DND-41 (cell line): ENCODE measurements at regions not wholly inside any gene's neighbourhood (a gene's known extent, or its start where the extent isn't known, plus 50 kb on each side); places are given as distances from the start of the nearest gene placed in this dataset.

Experiments used
- EZH2 ChIP-seq: IDR thresholded peaks from 3 replicates; pipeline ENCODE4 v1.6.1; 2012; ENCODE audit warnings: borderline replicate concordance, low read depth, mild to moderate bottlenecking, moderate library complexity, low read length, inconsistent platforms; ENCODE audit not compliant: severe bottlenecking
- TF ChIP-seq, protein P1 (sequence below): IDR thresholded peaks from 2 replicates; pipeline ENCODE4 v1.5.1; 2012; ENCODE audit warnings: borderline replicate concordance, low read length, moderate library complexity, mild to moderate bottlenecking; ENCODE audit not compliant: poor library complexity, severe bottlenecking; ENCODE audit errors: extremely low read depth

DNA sequence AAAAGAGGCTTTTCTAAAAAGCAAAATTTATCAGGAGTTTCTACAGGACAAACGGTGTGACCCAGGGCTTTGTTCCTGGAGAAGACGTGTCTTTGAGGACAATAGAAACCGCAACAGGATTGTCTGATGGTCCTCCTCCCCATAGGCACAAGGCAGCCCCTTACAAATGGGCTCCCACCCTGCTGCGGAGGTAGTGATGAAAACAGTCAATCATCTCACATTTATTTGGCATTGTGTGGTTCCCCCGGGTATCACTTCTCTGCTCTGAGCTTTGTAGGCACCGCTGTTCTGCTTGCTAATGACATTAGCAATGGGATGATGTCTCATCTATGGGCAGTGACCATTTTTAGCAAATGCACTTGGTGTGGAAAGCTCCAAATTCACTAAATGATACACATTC lies 155.5 kb upstream of the TMPO start:
- TF ChIP-seq, protein P1, sequence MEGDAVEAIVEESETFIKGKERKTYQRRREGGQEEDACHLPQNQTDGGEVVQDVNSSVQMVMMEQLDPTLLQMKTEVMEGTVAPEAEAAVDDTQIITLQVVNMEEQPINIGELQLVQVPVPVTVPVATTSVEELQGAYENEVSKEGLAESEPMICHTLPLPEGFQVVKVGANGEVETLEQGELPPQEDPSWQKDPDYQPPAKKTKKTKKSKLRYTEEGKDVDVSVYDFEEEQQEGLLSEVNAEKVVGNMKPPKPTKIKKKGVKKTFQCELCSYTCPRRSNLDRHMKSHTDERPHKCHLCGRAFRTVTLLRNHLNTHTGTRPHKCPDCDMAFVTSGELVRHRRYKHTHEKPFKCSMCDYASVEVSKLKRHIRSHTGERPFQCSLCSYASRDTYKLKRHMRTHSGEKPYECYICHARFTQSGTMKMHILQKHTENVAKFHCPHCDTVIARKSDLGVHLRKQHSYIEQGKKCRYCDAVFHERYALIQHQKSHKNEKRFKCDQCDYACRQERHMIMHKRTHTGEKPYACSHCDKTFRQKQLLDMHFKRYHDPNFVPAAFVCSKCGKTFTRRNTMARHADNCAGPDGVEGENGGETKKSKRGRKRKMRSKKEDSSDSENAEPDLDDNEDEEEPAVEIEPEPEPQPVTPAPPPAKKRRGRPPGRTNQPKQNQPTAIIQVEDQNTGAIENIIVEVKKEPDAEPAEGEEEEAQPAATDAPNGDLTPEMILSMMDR: no peak
- TF ChIP-seq EZH2: no peak
